OCI-LY1 (cell line): ENCODE measurements at regions not wholly inside any gene's neighbourhood (a gene's known extent, or its start where the extent isn't known, plus 50 kb on each side); places are given as distances from the start of the nearest gene placed in this dataset.

ENCODE experiments used
- CTCF ChIP-seq: fragments of 200-600 bp; sonication (generic), shearing (Covaris generic); IDR thresholded peaks from 2 replicates; pipeline ENCODE4 v1.5.1; 2017; ENCODE audit warnings: mild to moderate bottlenecking, antibody characterized with exemption, low read length, moderate library complexity, mixed read lengths
- EZH2 ChIP-seq: fragments of 200-600 bp; sonication (generic), shearing (Covaris generic); IDR thresholded peaks from 2 replicates; pipeline ENCODE4 v1.8.0; 2017; ENCODE audit warnings: borderline replicate concordance, mixed run types, mild to moderate bottlenecking, antibody characterized with exemption, low read length, moderate library complexity, mixed read lengths

- TF ChIP-seq CTCF (no peak), EZH2 (no peak)
Measured at GRCh38 chr3:147758771-147759170, 349.6 kb downstream of the ZIC1 start.
